ENCODE measurements at regions not wholly inside any gene's neighbourhood (a gene's known extent, or its start where the extent isn't known, plus 50 kb on each side); places are given as distances from the start of the nearest gene placed in this dataset.
"Not testable (repeated sequence)": the region's sequence is repeated elsewhere in the genome, so short reads cannot be mapped to it uniquely, and the experiment has no call there.

DNA sequence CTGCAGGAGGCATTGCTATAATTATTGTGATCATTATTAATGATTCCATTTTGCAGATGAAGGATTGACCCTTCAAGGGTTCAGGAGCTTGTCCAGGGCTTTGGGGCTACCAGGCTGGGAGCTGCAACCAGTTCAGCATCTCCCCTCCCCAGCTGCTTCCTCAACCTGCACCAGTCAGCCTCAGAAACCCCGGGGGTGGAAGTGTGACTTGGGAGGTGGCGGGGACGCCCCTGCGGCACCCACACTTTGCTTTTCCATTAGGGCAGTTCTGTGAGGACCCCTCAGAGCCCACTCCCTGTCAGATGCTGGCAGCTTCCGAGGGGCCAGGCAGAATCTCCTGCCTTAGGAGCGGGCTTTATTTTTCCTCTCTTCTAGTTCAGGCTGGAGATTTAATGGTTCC, 85.6 kb downstream of the OLFM1 start:
- DNase-seq = no peak

DNA sequence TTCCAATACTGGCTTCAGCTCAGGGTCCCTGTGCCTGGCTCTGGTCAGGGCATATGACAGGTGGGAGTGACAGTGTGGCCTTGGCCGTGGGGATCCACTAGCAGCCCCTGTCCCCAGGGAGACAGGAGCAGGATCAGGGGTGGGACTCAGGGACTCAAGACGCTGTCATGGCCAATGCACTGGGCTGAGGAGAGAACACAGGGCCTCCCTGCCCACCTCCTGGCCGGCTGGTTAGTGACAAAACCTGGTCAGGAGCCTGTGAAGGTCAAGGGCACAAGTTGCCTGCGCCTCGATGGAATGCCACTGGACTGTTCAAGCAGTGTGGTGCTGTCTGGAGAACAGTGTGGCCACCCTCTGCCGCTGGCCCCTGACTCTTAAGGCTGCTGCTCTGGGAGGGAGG, 86.8 kb downstream of the OLFM1 start:
- DNase-seq = no peak

DNA sequence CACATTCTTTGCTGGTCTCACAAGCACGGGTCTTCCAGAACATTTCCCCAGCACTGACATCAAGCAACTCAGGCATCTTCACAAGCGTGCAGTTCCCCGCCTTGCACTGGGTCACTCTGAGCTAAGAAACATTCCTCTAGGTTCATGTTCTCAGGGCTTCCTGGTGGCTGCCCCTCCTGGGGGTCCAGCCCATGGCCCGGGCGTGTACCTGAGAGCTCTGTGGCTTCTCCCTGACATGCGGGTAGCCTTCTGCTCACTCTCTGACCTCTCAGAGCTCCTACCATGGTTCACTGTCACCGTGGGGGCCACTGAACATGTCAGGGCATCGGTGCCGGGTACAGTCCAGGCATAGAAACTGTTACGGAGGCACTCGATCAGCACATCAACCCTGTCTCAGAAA, 87.5 kb downstream of the OLFM1 start:
- no peak for DNase-seq

GRCh38 chr9:135176284-135176683, 88.8 kb downstream of the OLFM1 start:
- DNase-seq = no peak

GRCh38 chr9:135177562-135177961, 90.1 kb downstream of the OLFM1 start:
- not testable (repeated sequence) for DNase-seq

DNA sequence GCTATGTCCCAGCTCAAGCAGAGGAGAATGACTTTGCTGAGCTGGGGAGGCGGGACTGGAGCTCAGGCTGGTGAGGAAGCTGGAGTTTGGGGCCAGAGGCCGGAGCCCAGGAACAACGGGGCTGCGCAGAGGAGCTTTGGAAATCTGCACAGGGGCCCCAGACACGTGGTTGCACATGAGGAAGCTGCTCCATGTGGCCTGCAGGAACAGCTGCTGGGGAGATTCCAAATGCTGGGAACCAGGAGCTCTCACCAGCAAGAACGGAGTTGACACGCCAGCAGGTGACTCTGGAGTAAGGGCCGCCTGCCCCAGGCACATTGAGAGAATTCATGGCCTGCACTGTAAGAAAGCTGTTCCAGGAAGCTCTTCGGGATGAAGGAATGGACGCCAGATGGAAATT, 91.0 kb downstream of the OLFM1 start:
- DNase-seq = no peak

DNA sequence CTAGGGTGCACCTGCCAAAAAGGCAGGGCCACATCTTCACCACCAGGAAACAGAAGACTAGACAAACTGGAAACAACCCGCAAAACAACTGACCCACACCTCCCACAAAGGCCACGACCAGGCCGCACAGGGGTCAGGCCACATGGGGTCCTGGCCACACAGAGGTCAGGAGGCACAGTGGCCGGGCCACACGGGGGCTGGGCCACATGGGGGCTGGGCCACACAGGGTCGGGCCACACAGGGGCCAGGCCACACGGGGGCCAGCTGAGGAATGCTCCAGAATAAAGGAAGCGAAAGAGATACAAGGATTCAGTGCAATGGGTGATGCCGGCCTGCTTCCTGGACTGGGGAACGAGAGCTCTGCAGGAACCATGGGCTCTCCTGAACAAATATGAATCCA, 91.6 kb downstream of the OLFM1 start:
- DNase-seq = no peak

DNA sequence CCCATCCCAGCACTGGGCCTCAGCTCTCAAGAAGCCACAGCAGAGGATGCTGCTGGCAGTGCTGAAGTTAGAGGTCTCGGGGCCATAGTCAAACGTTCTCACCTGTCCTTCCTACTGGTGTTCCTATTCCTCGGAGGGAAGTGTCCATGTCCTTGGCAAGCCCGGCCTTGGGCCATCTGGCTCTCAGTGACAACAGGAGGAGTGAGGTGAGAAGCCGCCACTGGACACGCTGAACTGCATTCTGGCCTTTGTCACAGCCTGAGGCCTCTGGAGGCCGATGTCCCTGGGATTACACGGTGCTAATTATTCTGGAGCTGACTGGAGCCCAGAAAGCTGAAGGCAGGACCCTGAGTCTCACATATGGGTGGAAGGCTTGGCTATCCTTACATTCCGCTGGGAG, 92.5 kb downstream of the OLFM1 start:
- DNase-seq = no peak

DNA sequence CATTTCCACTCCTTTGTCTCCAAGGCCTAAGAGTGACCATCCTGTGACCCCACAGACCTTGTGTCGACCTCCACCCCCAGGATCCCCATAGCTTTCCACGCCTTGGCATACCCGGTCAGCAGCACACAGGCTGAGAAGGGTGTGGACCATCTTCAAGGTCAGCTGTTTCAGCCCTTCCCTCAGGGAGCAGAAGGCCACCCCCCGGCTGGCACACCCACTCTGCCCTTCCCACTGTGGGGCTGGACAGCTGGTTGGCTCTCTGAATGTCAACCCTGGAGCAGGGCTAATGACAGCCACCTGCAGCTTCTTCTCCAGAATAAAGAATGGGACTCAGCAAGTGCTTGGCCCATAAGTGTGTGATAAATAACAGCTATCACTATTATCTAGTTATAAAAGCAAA, 93.1 kb downstream of the OLFM1 start:
- no peak for DNase-seq

DNA sequence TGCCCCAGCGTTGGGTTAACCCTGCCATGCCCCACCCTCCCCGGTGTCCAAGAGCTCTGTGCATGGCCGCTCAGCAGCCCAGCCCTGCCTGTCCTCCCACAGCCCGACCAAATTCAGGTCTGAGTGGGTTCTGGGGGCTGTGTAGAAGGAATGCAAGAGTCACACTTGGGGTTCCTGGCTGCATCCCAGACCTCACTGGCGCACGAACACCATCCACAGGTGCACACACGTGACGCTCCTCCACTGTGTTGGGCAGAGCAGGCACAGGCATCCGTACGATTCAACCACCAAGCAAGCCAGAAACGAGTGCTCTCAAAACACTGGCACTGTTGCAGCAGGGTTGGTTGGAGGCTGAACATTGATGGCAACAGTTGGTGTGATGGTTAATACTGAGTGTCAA, 93.9 kb downstream of the OLFM1 start:
- no peak for DNase-seq

GRCh38 chr9:135181841-135182240, 94.4 kb downstream of the OLFM1 start:
- DNase-seq = not testable (repeated sequence)

DNA sequence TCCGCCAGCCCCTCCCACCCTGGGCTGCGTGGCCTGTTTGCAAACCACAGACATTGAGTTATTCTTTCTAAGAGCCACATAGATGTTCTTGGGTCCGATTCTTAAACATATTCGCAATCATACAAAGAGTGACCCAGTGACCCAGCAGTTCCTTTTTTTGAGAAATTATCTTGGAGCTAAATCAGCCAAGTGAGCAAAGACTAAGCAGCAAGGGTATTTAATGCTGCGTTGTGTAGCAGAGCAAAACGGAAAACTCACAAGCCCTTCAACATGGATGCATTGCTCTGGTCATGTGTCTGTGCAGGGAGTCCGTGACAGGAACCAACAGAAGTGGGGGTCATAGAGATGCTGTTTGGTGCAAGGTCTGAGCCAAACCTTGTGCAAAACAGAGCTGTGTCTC, 95.6 kb downstream of the OLFM1 start:
- no peak for DNase-seq

DNA sequence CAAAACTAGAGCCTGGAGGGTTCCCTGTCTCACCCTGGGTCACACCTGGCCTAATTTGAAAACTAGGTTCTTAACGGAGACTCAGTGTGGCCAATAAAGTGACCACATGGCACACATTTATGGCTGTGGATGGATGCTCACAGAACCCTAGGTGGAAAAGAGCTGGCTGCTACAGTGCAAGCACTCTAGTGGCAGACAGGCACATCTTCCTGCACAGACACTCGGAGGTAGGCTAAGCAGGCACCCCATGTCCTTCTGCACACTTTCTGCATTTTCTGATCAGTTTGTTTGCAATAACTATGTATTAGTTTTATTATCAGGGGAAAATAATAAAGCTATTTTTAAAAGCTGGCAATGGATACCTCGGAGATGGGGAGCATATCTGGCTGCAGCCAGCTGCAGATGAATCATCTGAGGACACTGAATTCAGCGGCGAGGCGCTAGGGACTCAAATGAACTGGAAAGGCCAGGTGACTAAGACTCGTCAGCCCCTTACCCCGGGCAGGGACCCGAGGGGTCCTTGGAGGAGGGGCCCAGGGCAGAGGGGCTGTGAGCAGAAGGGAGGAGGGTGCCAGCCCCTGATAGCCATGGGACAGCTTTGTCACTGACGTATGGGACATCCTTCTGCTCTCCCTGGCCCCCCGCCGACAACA, 96.2 kb downstream of the OLFM1 start:
- DNase-seq = no peak

- DNase-seq = no peak
Measured at GRCh38 chr9:135184181-135185053, 96.9 kb downstream of the OLFM1 start.

DNA sequence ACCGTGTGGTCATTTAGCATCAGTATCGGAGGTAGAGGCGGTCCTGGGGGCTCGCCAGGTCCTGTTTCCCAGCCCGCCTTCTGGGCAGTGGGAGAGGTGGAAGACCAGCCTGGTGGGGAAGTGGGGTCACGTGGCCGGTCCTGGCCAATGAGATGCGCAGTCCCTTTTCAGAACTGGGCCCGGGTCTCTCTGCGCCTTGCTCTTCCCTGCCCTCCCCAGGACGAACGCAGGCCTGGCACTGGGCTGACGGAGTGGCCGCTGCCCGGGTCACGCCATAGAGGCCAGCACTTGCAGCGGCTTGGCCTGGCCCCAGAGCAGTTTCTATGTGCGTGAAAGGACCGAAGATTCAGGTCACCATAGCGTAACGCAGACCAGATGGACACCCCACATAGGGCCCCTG, 97.6 kb downstream of the OLFM1 start:
- no peak for DNase-seq

GRCh38 chr9:135186248-135187164, 99.0 kb downstream of the OLFM1 start:
- DNase-seq = no peak

DNA sequence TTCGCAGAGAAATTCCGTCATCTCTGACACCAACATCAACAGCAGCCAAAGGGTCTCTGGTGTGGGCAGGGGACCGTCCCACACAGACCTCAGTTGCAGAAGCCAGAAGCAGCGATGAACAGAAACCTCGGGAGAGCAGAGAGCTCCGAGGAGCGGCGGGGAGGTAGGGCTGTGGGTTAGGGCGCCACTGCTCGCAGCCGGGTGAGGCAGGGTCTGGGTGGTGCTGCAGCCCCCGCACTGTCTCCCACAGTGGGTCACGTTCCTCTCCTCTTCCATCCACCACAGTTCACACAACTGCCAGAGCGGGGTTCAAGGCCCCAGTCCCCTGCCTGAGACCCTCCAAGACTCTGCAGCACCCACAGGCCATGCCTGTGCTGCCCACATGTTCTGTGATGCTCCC, 99.9 kb downstream of the OLFM1 start:
- no peak for DNase-seq

DNA sequence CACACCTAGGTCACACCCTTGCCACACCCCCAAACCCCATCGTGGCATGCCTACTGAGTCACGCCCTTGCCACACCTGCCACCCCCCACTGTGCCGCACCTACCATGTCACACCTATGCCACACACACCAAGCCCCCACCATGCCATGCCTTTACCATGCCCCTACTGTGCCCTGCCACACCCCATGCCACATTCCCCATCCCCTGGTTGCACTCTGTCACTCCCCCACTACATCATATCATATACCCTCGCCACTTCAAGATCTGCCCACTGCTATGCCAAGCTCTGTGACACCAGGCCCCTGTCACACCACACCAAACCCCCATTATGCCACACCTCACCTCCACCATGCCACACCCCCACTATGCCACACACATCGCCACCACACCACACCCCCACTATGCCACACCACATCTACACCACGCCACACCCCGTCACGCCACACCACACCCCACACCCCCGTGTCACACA, 101.2 kb downstream of the OLFM1 start:
- no peak for DNase-seq

- DNase-seq = no peak
Measured at GRCh38 chr9:135189497-135189896, 102.0 kb downstream of the OLFM1 start.

DNA sequence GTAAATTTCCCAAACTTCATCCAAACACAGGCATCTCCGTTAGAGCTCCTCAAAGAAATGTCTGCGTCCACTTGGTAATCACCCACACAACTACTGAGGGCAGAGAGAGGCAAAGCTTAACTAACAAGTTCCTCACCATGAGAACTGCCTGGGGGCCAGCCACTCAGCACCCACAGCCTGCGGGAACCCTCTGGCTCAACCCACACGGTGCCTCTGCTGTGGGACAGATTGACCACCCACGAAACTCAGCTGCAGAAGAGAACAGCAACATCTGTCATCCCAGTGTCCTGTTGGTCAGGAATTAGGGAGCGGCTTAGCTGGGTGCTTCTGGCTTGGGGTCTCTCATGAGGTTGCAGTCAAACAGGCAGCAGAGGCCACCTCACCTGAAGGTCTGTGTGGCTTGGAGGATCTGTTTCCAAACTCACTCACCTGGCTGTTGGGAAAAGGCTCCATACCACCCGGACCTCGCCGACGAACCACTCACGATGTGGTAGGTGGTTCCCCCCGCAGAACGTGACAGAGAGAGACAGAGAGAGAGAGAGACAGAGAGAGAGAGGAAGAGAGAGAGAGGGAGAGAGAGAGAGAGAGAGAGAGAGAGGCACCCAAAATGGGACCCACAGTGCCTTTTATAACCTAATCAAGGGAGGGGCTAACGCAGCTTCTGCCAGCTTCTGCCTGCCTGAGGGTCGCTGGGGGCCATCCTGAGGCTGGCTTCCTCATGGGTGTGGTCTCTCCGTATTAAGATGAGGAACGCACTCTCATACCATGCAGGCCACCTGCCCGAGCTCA, 103.5 kb downstream of the OLFM1 start:
- DNase-seq = no peak

- no peak for DNase-seq
Measured at GRCh38 chr9:135192686-135193085, 105.2 kb downstream of the OLFM1 start.

DNA sequence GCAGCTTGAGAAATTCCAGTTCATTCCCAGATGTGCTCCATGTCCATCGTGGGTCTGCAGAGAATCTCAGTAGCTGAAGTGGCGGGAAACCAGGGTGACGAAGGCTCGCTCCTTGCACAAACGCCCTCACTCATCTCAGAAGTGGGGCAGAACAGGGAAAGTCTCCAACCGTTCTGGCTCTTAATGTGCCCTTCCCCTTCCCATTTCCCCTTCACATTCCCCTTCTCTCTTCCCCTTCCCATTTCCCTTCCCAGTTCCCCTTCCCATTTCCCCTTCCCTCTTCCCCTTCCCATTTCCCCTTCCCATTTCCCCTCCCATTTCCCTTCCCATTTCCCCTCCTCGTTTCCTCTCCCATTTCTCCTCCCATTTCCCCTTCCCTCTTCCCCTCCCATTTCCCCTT, 108.5 kb downstream of the OLFM1 start:
- DNase-seq = not testable (repeated sequence)

GRCh38 chr9:135196474-135196873, 109.0 kb downstream of the OLFM1 start:
- no peak for DNase-seq

Measured in activated CD8-positive, alpha-beta memory T cell treated with anti-CD3 and anti-CD28 coated beads for 24 hours (primary cell).